Renal pelvis (tissue), 1 donor: ENCODE measurements at regions not wholly inside any gene's neighbourhood (a gene's known extent, or its start where the extent isn't known, plus 50 kb on each side); places are given as distances from the start of the nearest gene placed in this dataset.
"Not testable (repeated sequence)": the region's sequence is repeated elsewhere in the genome, so short reads cannot be mapped to it uniquely, and the experiment has no call there.

Experiments
- DNase-seq: peaks from one replicate; pipeline ENCODE4 v3.0.0-alpha.2; 2013

DNA sequence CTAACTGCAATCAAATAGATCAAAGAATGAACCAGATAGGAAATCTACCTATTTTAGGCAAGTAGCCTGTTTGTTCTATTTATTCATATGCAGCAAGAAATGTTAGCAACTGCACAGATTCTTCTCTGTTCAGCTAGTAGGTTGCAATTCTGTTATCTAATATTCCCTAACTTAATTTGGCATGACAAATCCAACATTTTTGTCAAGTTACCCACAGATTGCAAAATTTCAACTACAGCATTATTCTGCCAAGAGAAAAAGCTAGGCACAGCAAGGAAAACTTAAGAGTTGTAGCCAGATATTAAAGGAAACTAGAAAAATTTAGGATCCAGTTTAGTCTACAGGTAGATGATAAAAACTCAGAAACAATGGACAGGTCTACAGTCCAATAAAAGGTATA lies 104.4 kb upstream of the SYNCRIP start:
- DNase-seq = no peak

DNA sequence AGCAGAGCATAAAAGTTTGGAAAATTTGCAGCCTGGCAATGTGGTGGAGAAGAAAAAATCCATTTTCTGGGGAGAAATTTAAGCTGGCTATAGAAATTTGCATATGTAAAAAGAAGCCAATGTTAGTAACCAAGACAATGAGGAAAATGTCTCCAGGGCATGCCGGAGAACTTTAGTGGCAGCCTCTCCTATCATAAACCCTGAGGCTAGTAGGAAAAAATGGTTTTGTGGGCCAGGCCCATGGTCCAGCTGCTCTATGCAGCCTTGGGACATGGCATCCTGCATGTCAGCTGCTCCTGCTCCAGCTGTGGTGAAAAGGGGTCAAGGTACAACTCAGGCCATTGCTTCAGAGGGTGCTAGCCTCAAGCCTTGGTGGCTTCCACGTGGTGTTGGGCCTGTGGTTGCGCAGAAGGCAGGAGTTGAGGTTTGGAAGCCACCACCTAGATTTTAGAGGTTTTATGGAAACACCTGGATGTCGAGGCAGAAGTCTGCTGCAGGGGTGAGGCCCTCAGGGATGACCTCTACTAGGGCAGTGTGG lies 101.8 kb upstream of the SYNCRIP start:
- DNase-seq = no peak

DNA sequence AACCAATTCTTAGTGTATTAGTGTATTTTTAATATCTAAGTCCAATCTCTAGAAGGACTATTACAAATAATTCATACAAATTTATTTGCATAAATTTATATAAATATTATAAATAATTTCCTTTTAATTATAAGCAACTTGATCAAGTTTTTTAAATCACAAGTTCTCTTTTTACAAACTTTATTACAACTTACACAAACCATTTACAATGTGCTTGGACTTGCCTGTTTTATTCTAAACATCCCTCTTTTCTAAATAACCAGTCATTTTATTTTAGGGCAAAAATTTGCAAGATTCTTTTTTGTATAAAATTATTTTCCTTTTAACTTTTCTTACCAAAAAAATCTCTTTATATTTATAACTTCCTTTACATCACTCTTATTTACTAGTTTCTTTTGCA lies 83.5 kb upstream of the SYNCRIP start:
- no peak for DNase-seq

DNA sequence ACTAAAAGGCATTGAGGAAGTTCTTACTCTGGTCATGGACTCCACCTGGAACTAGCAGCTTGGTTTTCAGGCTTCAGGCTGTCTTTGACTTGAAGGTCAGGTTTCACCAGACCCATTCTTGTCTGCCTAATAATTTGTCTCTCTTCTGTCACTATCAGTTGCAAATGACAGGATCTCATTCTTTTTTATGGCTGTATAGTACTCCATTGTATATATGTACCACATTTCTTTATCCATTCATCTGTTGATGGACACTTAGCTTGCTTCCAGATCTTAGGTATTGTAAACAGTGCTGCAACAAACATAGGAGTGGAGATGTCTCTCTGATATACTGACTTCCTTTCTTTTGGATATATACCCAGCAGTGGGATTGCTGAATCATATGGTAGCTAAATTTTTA lies 73.1 kb upstream of the SYNCRIP start:
- DNase-seq = no peak

DNA sequence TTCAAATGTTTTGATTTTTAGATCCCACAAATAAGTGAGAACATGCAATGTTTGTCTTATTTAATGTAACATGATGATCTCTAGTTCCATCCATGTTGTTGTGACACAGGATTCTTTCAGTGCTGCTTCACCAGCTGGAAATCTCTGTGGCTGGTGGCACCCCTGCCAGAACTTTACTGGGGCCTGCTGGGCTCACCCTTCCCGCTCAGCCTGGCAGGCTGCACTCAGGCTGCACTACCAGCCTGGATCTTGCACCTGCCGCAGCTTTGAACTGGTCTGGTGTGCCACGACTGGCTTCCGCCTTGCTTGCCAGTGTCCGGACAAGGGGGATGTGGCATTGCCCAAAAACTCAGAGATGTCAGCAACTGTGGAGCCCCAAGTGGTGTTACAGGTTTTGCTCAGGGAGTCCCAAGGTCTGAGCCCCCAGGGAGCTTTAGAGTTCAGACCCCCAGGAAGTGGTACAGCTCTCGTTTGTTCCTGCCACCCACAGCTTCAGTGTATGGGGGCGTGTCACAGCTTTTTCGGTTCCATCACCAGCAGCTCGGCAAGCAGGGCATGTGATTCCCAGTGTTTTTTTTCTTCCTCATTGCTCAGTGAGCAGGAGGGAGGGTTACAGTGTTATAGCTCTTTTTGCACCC lies 72.3 kb upstream of the SYNCRIP start:
- DNase-seq = no peak

DNA sequence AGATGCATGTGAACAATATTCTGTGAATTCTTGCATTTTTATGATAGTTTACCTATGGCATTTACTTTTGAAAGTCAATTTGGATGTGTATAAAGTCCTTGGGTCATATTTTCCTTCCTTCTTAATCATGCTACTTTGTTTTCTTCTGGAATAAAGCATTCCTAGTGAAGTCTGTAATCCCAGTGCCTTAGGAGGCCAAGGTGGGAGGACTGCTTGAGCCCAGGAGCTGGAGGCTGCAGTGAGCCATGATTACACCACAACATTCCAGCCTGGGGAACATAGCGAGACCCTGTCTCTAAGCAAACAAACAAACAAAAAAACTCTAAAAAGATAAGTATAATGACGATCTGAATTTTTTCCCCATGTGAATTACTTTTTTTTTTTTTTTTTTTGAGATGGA lies 69.7 kb upstream of the SYNCRIP start:
- DNase-seq = no peak

DNA sequence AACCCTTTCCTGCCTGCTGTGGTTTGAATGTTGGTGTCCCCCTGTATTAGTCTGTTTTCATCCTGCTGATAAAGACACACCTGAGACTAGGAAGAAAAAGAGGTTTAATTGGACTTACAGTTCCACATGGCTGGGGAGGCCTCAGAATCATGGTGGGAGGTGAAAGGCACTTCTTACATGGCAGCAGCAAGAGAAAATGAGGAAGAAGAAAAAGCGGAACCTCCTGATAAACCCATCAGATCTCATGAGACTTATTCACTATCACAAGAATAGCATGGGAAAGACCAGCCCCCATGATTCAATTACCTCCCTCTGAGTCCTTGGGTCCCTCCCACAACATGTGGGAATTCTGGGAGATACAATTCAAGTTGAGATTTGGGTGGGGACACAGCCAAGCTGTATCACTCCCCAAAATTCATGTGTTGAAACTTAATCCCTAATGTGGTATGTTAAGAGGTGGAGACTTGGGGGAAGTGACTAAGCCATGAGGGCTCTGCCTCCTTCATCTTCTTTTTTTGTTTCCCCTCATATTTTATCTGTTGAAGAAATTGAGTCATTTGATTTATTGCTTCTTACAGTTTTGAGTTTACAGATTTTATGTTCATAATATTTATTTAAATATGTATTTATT lies 64.9 kb upstream of the SYNCRIP start:
- not testable (repeated sequence) for DNase-seq

DNA sequence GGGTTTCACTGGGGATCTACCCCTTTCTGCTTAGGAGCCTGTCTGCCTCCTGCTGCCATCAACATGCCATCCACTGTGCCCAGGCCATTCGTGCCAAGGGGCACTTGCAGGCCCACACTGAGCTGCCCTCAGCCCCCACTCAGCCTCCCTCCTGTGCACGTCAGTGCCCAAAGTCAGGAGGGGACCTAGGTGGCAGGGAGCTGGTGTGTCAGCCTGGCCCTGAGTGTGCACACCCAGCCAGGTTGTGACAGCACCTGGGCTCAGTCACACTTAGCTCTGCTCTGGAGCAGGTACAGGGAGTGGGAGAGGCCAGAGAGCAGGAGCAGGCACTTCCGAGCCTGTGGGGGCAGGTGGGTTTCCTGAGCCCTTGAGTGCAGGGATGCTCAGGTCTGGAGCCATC lies 63.6 kb upstream of the SYNCRIP start:
- DNase-seq = no peak

DNA sequence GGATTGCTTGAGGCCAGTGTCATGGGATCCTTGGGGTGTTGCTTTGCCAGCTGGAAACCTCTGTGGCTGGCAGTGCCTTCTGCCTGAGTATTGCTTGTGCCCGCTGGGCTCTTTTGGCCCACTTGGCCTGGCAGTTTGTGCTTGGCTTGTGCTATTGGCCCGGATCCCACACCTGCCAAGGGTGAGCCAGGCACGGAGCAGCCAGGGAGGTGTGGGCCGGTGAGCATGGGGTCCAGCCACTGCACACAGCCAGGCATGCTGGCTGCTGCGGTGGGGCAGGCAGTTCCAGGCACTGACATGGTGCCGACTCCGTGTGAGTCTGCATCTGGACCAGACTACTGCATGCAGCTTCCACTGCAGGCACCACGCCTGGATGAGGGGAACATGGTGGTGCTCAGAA lies 62.5 kb upstream of the SYNCRIP start:
- no peak for DNase-seq

DNA sequence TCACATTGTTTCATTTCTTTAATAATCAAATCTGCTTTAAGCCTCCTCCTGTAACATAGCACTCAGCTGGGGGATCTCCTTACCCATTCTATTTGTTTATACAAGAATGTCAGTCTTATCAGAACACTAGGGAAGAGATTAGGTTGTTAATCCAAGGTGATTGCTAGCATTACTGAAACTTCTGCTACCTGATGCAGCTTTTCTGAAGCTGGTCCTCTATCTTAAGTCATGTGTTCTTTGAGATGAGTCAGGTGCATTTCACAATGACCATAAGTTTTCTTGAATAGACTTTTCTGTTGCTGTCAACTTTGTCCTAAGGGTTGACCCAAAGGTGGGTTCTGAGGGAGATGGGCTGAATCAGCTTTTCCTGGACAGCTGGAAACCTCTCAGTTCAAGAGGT lies 60.7 kb upstream of the SYNCRIP start:
- no peak for DNase-seq
